ENCODE measurements at regions not wholly inside any gene's neighbourhood (a gene's known extent, or its start where the extent isn't known, plus 50 kb on each side); places are given as distances from the start of the nearest gene placed in this dataset.
"Not testable (repeated sequence)": the region's sequence is repeated elsewhere in the genome, so short reads cannot be mapped to it uniquely, and the experiment has no call there.

- no peak for TF ChIP-seq CTCF (conservative IDR thresholded peaks at IDR 0.05; ENCODE audit: low read length)
- H3K4me3 ChIP-seq (ENCODE audit: low read length) = no peak overlapping the region
- no peak for DNase-seq (ENCODE audit: low read depth)
Observed at GRCh38 chr4:30028826-30029225, 691.3 kb upstream of the PCDH7 start.

- no peak for TF ChIP-seq CTCF (conservative IDR thresholded peaks at IDR 0.05; ENCODE audit: low read length)
- no peak overlapping the region for H3K4me3 ChIP-seq (ENCODE audit: low read length)
- DNase-seq (ENCODE audit: low read depth) = no peak
Observed at GRCh38 chr4:30056016-30056766, 664.0 kb upstream of the PCDH7 start.

GRCh38 chr4:30068234-30068633 is 651.9 kb upstream of the PCDH7 start:
- H3K4me3 ChIP-seq (ENCODE audit: low read length) = no peak overlapping the region
- no peak for DNase-seq (ENCODE audit: low read depth)
- TF ChIP-seq CTCF (conservative IDR thresholded peaks at IDR 0.05; ENCODE audit: low read length) = no peak

GRCh38 chr4:30073011-30073710 is 647.0 kb upstream of the PCDH7 start:
- H3K4me3 ChIP-seq (ENCODE audit: low read length) = no peak overlapping the region
- no peak for DNase-seq (ENCODE audit: low read depth)
- TF ChIP-seq CTCF (conservative IDR thresholded peaks at IDR 0.05; ENCODE audit: low read length) = no peak

GRCh38 chr4:30092420-30093128 is 627.6 kb upstream of the PCDH7 start:
- not testable (repeated sequence) for H3K4me3 ChIP-seq (ENCODE audit: low read length); DNase-seq (ENCODE audit: low read depth)

- no peak for DNase-seq (ENCODE audit: low read depth)
- no peak overlapping the region for H3K4me3 ChIP-seq (ENCODE audit: low read length)
- TF ChIP-seq CTCF (conservative IDR thresholded peaks at IDR 0.05; ENCODE audit: low read length) = no peak
Observed at GRCh38 chr4:30094887-30095286, 625.3 kb upstream of the PCDH7 start.

- no peak for DNase-seq (ENCODE audit: low read depth)
- no peak overlapping the region for H3K4me3 ChIP-seq (ENCODE audit: low read length)
- TF ChIP-seq CTCF (conservative IDR thresholded peaks at IDR 0.05; ENCODE audit: low read length) = no peak
Observed at GRCh38 chr4:30103455-30103854, 616.7 kb upstream of the PCDH7 start.

Data from AG10803 (cell line).